GM12878 (cell line): ENCODE measurements at regions not wholly inside any gene's neighbourhood (a gene's known extent, or its start where the extent isn't known, plus 50 kb on each side); places are given as distances from the start of the nearest gene placed in this dataset.

Experiments
- ATAC-seq: fragments of 200-7000 bp; cut with Tn5 transposase; 3 replicates; pipeline ENCODE4 v1.9.1; 2020; ENCODE audit warnings: mild to moderate bottlenecking, moderate library complexity
- BruUV-seq: library from RNA; stranded (reverse); fragments of 400-500 nt; replicated peaks from 2 replicates; lab custom pipeline; 2021; lab: Mats Ljungman, UMichigan
- CTCF ChIA-PET: fragments of 300-600 bp; sonication (Branson Sonifier 250); formaldehyde crosslinking; extraction: SDS; loops from one replicate; lab custom pipeline; 2021; ENCODE audit warnings: inconsistent platforms; lab: Yijun Ruan, JAX
- POLR2A ChIA-PET: fragments of 350-600 bp; formaldehyde crosslinking; extraction: SDS; loops from one replicate; lab custom pipeline; 2021; ENCODE audit warnings: inconsistent platforms; lab: Charles Lee
- RAD21 ChIA-PET: fragments of 300-600 bp; sonication (Branson Sonifier 250); formaldehyde crosslinking; loops from one replicate; lab custom pipeline; 2023; ENCODE audit warnings: antibody characterized with exemption; ENCODE audit not compliant: unreplicated experiment; lab: Charles Lee
- SMC1A ChIA-PET: fragments of 300-600 bp; sonication (Branson Sonifier 250); formaldehyde crosslinking; loops from one replicate; lab custom pipeline; 2023; ENCODE audit not compliant: unreplicated experiment, uncharacterized antibody; lab: Charles Lee
- DNase-seq: peaks from one replicate; pipeline ENCODE4 v3.0.0-alpha.2; 2011; ENCODE audit warnings: low read depth, low spot score
- FAIRE-seq: peaks from 3 replicates; lab custom pipeline; 2011; peaks lifted over from hg19 to GRCh38; lab: Jason Lieb, UNC
- H2AFZ ChIP-seq: 2 replicates; pipeline ENCODE4 v1.6.0; 2011; ENCODE audit warnings: low read depth, low read length, control low read depth; ENCODE audit not compliant: control insufficient read depth
- H3K27ac ChIP-seq: 2 replicates; pipeline ENCODE4 v1.5.1; 2011; ENCODE audit warnings: control low read depth; ENCODE audit not compliant: control insufficient read depth, insufficient read depth
- H3K27me3 ChIP-seq, 2 experiments: replicated peaks in 1 of 2; 2 replicates each; pipeline versions ENCODE4 v1.6.0 to v1.6.1; 2011; ENCODE audit warnings: low read length in 1 of 2; ENCODE audit not compliant: control insufficient read depth in 2 of 2, insufficient read depth in 2 of 2
- H3K36me3 ChIP-seq, 2 experiments: 2 replicates each; pipeline ENCODE4 v1.5.1; 2011; ENCODE audit warnings: low read length in 1 of 2; ENCODE audit not compliant: control insufficient read depth in 2 of 2, insufficient read depth in 2 of 2
- H3K4me1 ChIP-seq: 2 replicates; pipeline ENCODE4 v1.6.1; 2011; ENCODE audit warnings: mild to moderate bottlenecking, low read length, moderate library complexity, mixed read lengths; ENCODE audit not compliant: control insufficient read depth, insufficient read depth
- H3K4me2 ChIP-seq: 2 replicates; pipeline ENCODE4 v1.6.0; 2011; ENCODE audit warnings: control low read depth; ENCODE audit not compliant: control insufficient read depth, insufficient read depth
- H3K4me3 ChIP-seq: fragments of 200-600 bp; sonication (generic); 2 replicates; pipeline ENCODE4 v1.5.1; 2016
- H3K79me2 ChIP-seq: 2 replicates; pipeline ENCODE4 v1.6.0; 2011; ENCODE audit warnings: low read length; ENCODE audit not compliant: control insufficient read depth, insufficient read depth
- H3K9ac ChIP-seq: 2 replicates; pipeline ENCODE4 v1.8.0; 2011; ENCODE audit warnings: low read length, control low read depth, mixed read lengths; ENCODE audit not compliant: control insufficient read depth, insufficient read depth
- H3K9me3 ChIP-seq: replicated peaks from 3 replicates; pipeline ENCODE4 v1.5.1; 2011; ENCODE audit warnings: mild to moderate bottlenecking, low read length; ENCODE audit not compliant: control insufficient read depth, insufficient read depth
- H4K20me1 ChIP-seq: 2 replicates; pipeline ENCODE4 v1.6.0; 2011; ENCODE audit not compliant: control insufficient read depth, insufficient read depth
- ATF7 ChIP-seq: fragments of 450-650 bp; IDR thresholded peaks from 2 replicates; pipeline ENCODE4 v1.6.1; 2016; ENCODE audit warnings: low read depth, mild to moderate bottlenecking
- BHLHE40 ChIP-seq, 2 experiments: fragments of 450-650 bp in 1 of 2; IDR thresholded peaks; 2 replicates each; pipeline ENCODE4 v1.6.1; 2011 to 2017; ENCODE audit warnings: low read depth in 2 of 2, borderline replicate concordance in 1 of 2, improper control_type of control experiment in 1 of 2, low read length in 1 of 2, mild to moderate bottlenecking in 1 of 2
- CBX3 ChIP-seq: fragments of 200-600 bp; sonication (generic); IDR thresholded peaks from 2 replicates; pipeline ENCODE4 v1.6.1; 2016; ENCODE audit warnings: low read depth, borderline replicate concordance
- CHD2 ChIP-seq: IDR thresholded peaks from 2 replicates; pipeline ENCODE4 v1.6.1; 2011; ENCODE audit warnings: low read depth, low read length, improper control_type of control experiment, borderline replicate concordance
- CHD4 ChIP-seq: fragments of 200-600 bp; sonication (generic); IDR thresholded peaks from 2 replicates; pipeline ENCODE4 v1.6.1; 2016; ENCODE audit warnings: mild to moderate bottlenecking
- CREM ChIP-seq: IDR thresholded peaks from 2 replicates; pipeline ENCODE4 v1.6.1; 2014; ENCODE audit warnings: antibody characterized with exemption, low read depth
- DPF2 ChIP-seq: fragments of 450-650 bp; IDR thresholded peaks from 2 replicates; pipeline ENCODE4 v1.6.1; 2017; ENCODE audit warnings: mild to moderate bottlenecking
- GABPA ChIP-seq: IDR thresholded peaks from 2 replicates; pipeline ENCODE4 v1.6.1; 2014; ENCODE audit warnings: antibody characterized with exemption, low read depth, mild to moderate bottlenecking, inconsistent platforms
- KAT2A ChIP-seq: conservative IDR thresholded peaks from 2 replicates; pipeline ENCODE4 v1.6.1; 2011; ENCODE audit warnings: low read depth, low read length; ENCODE audit not compliant: control insufficient read depth
- NFXL1 ChIP-seq: fragments of 450-650 bp; IDR thresholded peaks from 2 replicates; pipeline ENCODE4 v1.6.1; 2017; ENCODE audit warnings: antibody characterized with exemption, mild to moderate bottlenecking, borderline replicate concordance
- RBBP5 ChIP-seq: fragments of 200-600 bp; sonication (generic); conservative IDR thresholded peaks from 2 replicates; pipeline ENCODE4 v1.6.1; 2016
- WGBS: methylation state at CpG from one replicate; pipeline ENCODE4 v1.1.6; 2016; ENCODE audit warnings: low lambda C conversion rate; ENCODE audit not compliant: insufficient replicate concordance, insufficient coverage; ENCODE audit errors: missing lambda C conversion rate; 5-methylcytosine and 5-hydroxymethylcytosine counted together
- in situ Hi-C: fragments of 300-500 bp; cut with MboI; formaldehyde crosslinking; loops from 9 replicates; pipeline ENCODE4 v1.14.3; 2018; ENCODE audit warnings: mixed read lengths
- intact Hi-C: fragments of 100-400 bp; cut with micrococcal nuclease; formaldehyde crosslinking; loops from one replicate; pipeline ENCODE4 v1.14.2; 2022; ENCODE audit not compliant: unreplicated experiment
- TF ChIP-seq, protein P1 (sequence below): IDR thresholded peaks from 2 replicates; pipeline ENCODE4 v1.6.1; 2011; ENCODE audit warnings: borderline replicate concordance, low read depth, mild to moderate bottlenecking, moderate library complexity, low read length; ENCODE audit not compliant: insufficient read depth, poor library complexity, severe bottlenecking

DNA sequence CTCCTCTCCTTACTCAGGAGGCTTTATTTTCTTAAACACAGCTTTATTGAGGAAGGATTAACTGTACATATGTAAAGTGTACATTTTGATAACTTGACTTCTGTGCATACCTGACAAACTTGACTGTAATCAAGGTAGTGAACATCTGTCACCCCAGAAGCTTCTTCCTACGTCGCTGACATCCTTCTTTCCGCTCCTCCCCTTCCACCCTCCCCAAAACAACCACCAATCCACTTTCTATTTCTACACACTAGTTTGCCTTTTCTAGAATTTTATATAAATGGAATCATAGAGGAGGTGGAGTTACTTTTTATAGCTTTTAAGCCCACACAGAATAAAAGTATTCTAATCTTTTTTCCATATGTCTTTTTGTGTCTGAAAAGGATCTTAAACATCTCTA, 225.2 kb upstream of the RBFOX1 start (continued):
- TF ChIP-seq, protein P1, sequence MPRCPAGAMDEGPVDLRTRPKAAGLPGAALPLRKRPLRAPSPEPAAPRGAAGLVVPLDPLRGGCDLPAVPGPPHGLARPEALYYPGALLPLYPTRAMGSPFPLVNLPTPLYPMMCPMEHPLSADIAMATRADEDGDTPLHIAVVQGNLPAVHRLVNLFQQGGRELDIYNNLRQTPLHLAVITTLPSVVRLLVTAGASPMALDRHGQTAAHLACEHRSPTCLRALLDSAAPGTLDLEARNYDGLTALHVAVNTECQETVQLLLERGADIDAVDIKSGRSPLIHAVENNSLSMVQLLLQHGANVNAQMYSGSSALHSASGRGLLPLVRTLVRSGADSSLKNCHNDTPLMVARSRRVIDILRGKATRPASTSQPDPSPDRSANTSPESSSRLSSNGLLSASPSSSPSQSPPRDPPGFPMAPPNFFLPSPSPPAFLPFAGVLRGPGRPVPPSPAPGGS = no peak

DNA sequence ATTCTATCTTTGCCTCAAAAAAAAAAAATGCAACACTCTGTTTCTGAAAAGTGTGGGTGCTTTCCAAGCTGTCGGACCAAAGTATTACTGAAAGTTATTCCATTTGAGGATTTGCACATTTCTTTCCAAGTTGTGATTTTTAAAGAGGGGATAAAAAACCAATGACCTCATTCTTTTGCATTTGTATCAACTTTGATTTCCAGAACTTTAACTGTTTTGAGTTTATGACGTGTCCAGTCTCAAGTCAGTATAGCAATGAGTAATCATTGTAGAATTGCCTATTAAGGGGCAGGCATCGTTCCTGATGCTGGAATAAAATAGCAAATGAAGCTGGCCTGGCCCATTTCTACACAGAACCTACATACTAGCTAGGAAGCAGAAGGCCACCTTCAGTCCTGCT, 229.6 kb upstream of the RBFOX1 start:
- RAD21 ChIA-PET = no interaction called here
- intact Hi-C loops = no loop called here
- no peak for DNase-seq
- TF ChIP-seq KAT2A (no peak), BHLHE40 (IDR thresholded peaks at IDR 0.05; ENCODE audit: borderline replicate concordance in 1 of 2, low read depth in 2 of 2, low read length in 1 of 2) (no peak), NFXL1 (no peak), ATF7 (no peak), CBX3 (no peak), RBBP5 (no peak), CHD4 (no peak), DPF2 (no peak), CHD2 (no peak), CREM (no peak), GABPA (no peak)
- TF ChIP-seq, all 136 proteins: peak for 0
- Histone ChIP-seq H2AFZ (no peak overlapping the region), H3K27me3 (no peaks in the 10 kb centered on the region), H3K9ac (no peak overlapping the region), H3K79me2 (no peaks in the 10 kb centered on the region), H4K20me1 (no peaks in the 10 kb centered on the region), H3K4me3 (no peak overlapping the region), H3K4me2 (no peak overlapping the region), H3K27ac (no peak overlapping the region), H3K36me3 (no peaks in the 10 kb centered on the region), H3K4me1 (no peaks in the 10 kb centered on the region), H3K9me3 (no peaks in the 10 kb centered on the region)
- no peak for FAIRE-seq
- ChIA-PET POLR2A (no interaction called here), SMC1A (no interaction called here), CTCF (no interaction called here)
- no peak for ATAC-seq
- WGBS = 21% methylated on average over 3 of the region's 3 CpGs
- in situ Hi-C loops = no loop called here
- no TSS peak for BruUV-seq
